ENCODE measurements at regions not wholly inside any gene's neighbourhood (a gene's known extent, or its start where the extent isn't known, plus 50 kb on each side); places are given as distances from the start of the nearest gene placed in this dataset.

GRCh38 chr13:111485491-111486250, 165.2 kb downstream of the TEX29 start:
- intact Hi-C loops (cut with micrococcal nuclease), result no loop called here
- Mint-ChIP-seq H3K4me3 (no peak overlapping the region), H3K9me3 (peaks cover 0 to 19% (median 3%) of the 10 kb centered on the region in 11 donors), H3K27me3 (peaks cover 0 to 8% (median 3%) of the 10 kb centered on the region in 5 donors), H3K4me1 (no peaks in the 10 kb centered on the region), H3K27ac (no peak overlapping the region), H3K36me3 (peaks cover 0 to 4% (median 0%) of the 10 kb centered on the region in 5 donors)
- ATAC-seq (no peak), DNase-seq (no peak)
- no peak overlapping the region for H3K4me3 ChIP-seq (ENCODE audit: low read length)
- H3K4me1 ChIP-seq (ENCODE audit: control insufficient read depth in 2 of 2, insufficient read depth in 2 of 2, low read length in 2 of 2), result no peaks in the 10 kb centered on the region
- H3K27ac ChIP-seq (ENCODE audit: low read depth, low read length), result no peak overlapping the region
- no peaks in the 10 kb centered on the region for H3K27me3 ChIP-seq (ENCODE audit: control insufficient read depth in 2 of 2, insufficient read depth in 2 of 2, low read length in 2 of 2)
- ChIA-PET CTCF (no interaction called here), POLR2A (no interaction called here)
- peaks cover 0 to 10% (median 0%) of the 10 kb centered on the region in 3 experiments for H3K9me3 ChIP-seq (ENCODE audit: control insufficient read depth in 2 of 3, low read length in 3 of 3)
- no peaks in the 10 kb centered on the region for H3K36me3 ChIP-seq (ENCODE audit: control insufficient read depth in 2 of 3, insufficient read depth in 3 of 3, low read length in 3 of 3)

- Histone ChIP-seq H3K36me3 (ENCODE audit: control insufficient read depth in 2 of 3, insufficient read depth in 3 of 3, low read length in 3 of 3) (no peaks in the 10 kb centered on the region), H3K27ac (ENCODE audit: low read depth, low read length) (no peak overlapping the region), H3K4me1 (ENCODE audit: control insufficient read depth in 2 of 2, insufficient read depth in 2 of 2, low read length in 2 of 2) (no peaks in the 10 kb centered on the region), H3K4me3 (ENCODE audit: low read length) (no peak overlapping the region), H3K9me3 (ENCODE audit: control insufficient read depth in 2 of 3, low read length in 3 of 3) (peaks cover 0 to 10% (median 0%) of the 10 kb centered on the region in 3 experiments), H3K27me3 (ENCODE audit: control insufficient read depth in 2 of 2, insufficient read depth in 2 of 2, low read length in 2 of 2) (no peaks in the 10 kb centered on the region)
- no peak for DNase-seq
- H3K27ac Mint-ChIP-seq, result no peak overlapping the region
- no peak for ATAC-seq
- no peak overlapping the region for H3K4me3 Mint-ChIP-seq
- H3K4me1 Mint-ChIP-seq, result no peaks in the 10 kb centered on the region
- ChIA-PET CTCF (no interaction called here), POLR2A (no interaction called here)
- H3K9me3 Mint-ChIP-seq, result peaks cover 0 to 19% (median 3%) of the 10 kb centered on the region in 11 donors
- peaks cover 0 to 8% (median 3%) of the 10 kb centered on the region in 5 donors for H3K27me3 Mint-ChIP-seq
- H3K36me3 Mint-ChIP-seq, result peaks cover 0 to 4% (median 0%) of the 10 kb centered on the region in 5 donors
- intact Hi-C loops (cut with micrococcal nuclease), result no loop called here
Measured at GRCh38 chr13:111486331-111486730, 165.9 kb downstream of the TEX29 start.

GRCh38 chr13:111486801-111487200, 166.4 kb downstream of the TEX29 start:
- H3K36me3 ChIP-seq (ENCODE audit: control insufficient read depth in 2 of 3, insufficient read depth in 3 of 3, low read length in 3 of 3), result no peaks in the 10 kb centered on the region
- H3K4me3 Mint-ChIP-seq, result no peak overlapping the region
- intact Hi-C loops (cut with micrococcal nuclease), result no loop called here
- ATAC-seq (no peak), DNase-seq (no peak)
- ChIA-PET CTCF (no interaction called here), POLR2A (no interaction called here)
- H3K4me1 Mint-ChIP-seq, result no peaks in the 10 kb centered on the region
- no peak overlapping the region for H3K27ac Mint-ChIP-seq
- no peak overlapping the region for H3K4me3 ChIP-seq (ENCODE audit: low read length)
- no peaks in the 10 kb centered on the region for H3K27me3 ChIP-seq (ENCODE audit: control insufficient read depth in 2 of 2, insufficient read depth in 2 of 2, low read length in 2 of 2)
- peaks cover 0 to 4% (median 0%) of the 10 kb centered on the region in 5 donors for H3K36me3 Mint-ChIP-seq
- H3K27ac ChIP-seq (ENCODE audit: low read depth, low read length), result no peak overlapping the region
- H3K9me3 Mint-ChIP-seq, result peaks cover 0 to 19% (median 3%) of the 10 kb centered on the region in 11 donors
- peaks cover 0 to 10% (median 0%) of the 10 kb centered on the region in 3 experiments for H3K9me3 ChIP-seq (ENCODE audit: control insufficient read depth in 2 of 3, low read length in 3 of 3)
- peaks cover 0 to 8% (median 3%) of the 10 kb centered on the region in 5 donors for H3K27me3 Mint-ChIP-seq
- no peaks in the 10 kb centered on the region for H3K4me1 ChIP-seq (ENCODE audit: control insufficient read depth in 2 of 2, insufficient read depth in 2 of 2, low read length in 2 of 2)

- Histone ChIP-seq H3K4me1 (ENCODE audit: control insufficient read depth in 2 of 2, insufficient read depth in 2 of 2, low read length in 2 of 2) (no peaks in the 10 kb centered on the region), H3K27ac (ENCODE audit: low read depth, low read length) (no peak overlapping the region), H3K4me3 (ENCODE audit: low read length) (no peak overlapping the region), H3K36me3 (ENCODE audit: control insufficient read depth in 2 of 3, insufficient read depth in 3 of 3, low read length in 3 of 3) (no peaks in the 10 kb centered on the region), H3K27me3 (ENCODE audit: control insufficient read depth in 2 of 2, insufficient read depth in 2 of 2, low read length in 2 of 2) (no peaks in the 10 kb centered on the region), H3K9me3 (ENCODE audit: control insufficient read depth in 2 of 3, low read length in 3 of 3) (peaks cover 0 to 10% (median 0%) of the 10 kb centered on the region in 3 experiments)
- ATAC-seq (no peak), DNase-seq (no peak)
- Mint-ChIP-seq H3K9me3 (peaks cover 0 to 19% (median 3%) of the 10 kb centered on the region in 11 donors), H3K27ac (no peak overlapping the region), H3K36me3 (peaks cover 0 to 4% (median 0%) of the 10 kb centered on the region in 5 donors), H3K27me3 (peaks cover 0 to 14% (median 3%) of the 10 kb centered on the region in 5 donors), H3K4me3 (no peak overlapping the region), H3K4me1 (no peaks in the 10 kb centered on the region)
- ChIA-PET CTCF (no interaction called here), POLR2A (no interaction called here)
- intact Hi-C loops (cut with micrococcal nuclease), result no loop called here
Measured at GRCh38 chr13:111488486-111489132, 168.2 kb downstream of the TEX29 start.

GRCh38 chr13:111489301-111489700, 168.9 kb downstream of the TEX29 start:
- DNase-seq (no peak), ATAC-seq (no peak)
- peaks cover 0 to 4% (median 0%) of the 10 kb centered on the region in 5 donors for H3K36me3 Mint-ChIP-seq
- no peaks in the 10 kb centered on the region for H3K27me3 ChIP-seq (ENCODE audit: control insufficient read depth in 2 of 2, insufficient read depth in 2 of 2, low read length in 2 of 2)
- H3K36me3 ChIP-seq (ENCODE audit: control insufficient read depth in 2 of 3, insufficient read depth in 3 of 3, low read length in 3 of 3), result no peaks in the 10 kb centered on the region
- H3K27me3 Mint-ChIP-seq, result peaks cover 0 to 14% (median 3%) of the 10 kb centered on the region in 5 donors
- H3K9me3 ChIP-seq (ENCODE audit: control insufficient read depth in 2 of 3, low read length in 3 of 3), result peaks cover 0 to 10% (median 0%) of the 10 kb centered on the region in 3 experiments
- H3K27ac Mint-ChIP-seq, result no peak overlapping the region
- CTCF ChIA-PET, result no interaction called here
- no peaks in the 10 kb centered on the region for H3K4me1 ChIP-seq (ENCODE audit: control insufficient read depth in 2 of 2, insufficient read depth in 2 of 2, low read length in 2 of 2)
- intact Hi-C loops (cut with micrococcal nuclease), result no loop called here
- no peak overlapping the region for H3K4me3 Mint-ChIP-seq
- POLR2A ChIA-PET, result no interaction called here
- no peaks in the 10 kb centered on the region for H3K4me1 Mint-ChIP-seq
- H3K4me3 ChIP-seq (ENCODE audit: low read length), result no peak overlapping the region
- H3K9me3 Mint-ChIP-seq, result peaks cover 0 to 19% (median 3%) of the 10 kb centered on the region in 11 donors
- no peak overlapping the region for H3K27ac ChIP-seq (ENCODE audit: low read depth, low read length)

GRCh38 chr13:111490611-111491010, 170.2 kb downstream of the TEX29 start:
- H3K27ac ChIP-seq (ENCODE audit: low read depth, low read length), result no peak overlapping the region
- ChIA-PET POLR2A (no interaction called here), CTCF (no interaction called here)
- peaks cover 0 to 10% (median 0%) of the 10 kb centered on the region in 3 experiments for H3K9me3 ChIP-seq (ENCODE audit: control insufficient read depth in 2 of 3, low read length in 3 of 3)
- DNase-seq, result no peak
- H3K27ac Mint-ChIP-seq, result no peak overlapping the region
- H3K36me3 ChIP-seq (ENCODE audit: control insufficient read depth in 2 of 3, insufficient read depth in 3 of 3, low read length in 3 of 3), result no peaks in the 10 kb centered on the region
- peaks cover 0 to 21% (median 3%) of the 10 kb centered on the region in 11 donors for H3K9me3 Mint-ChIP-seq
- no peak for ATAC-seq
- intact Hi-C loops (cut with micrococcal nuclease), result no loop called here
- peaks cover 0 to 15% (median 0%) of the 10 kb centered on the region in 5 donors for H3K27me3 Mint-ChIP-seq
- no peaks in the 10 kb centered on the region for H3K36me3 Mint-ChIP-seq
- no peaks in the 10 kb centered on the region for H3K4me1 Mint-ChIP-seq
- H3K4me3 Mint-ChIP-seq, result no peak overlapping the region
- no peaks in the 10 kb centered on the region for H3K4me1 ChIP-seq (ENCODE audit: control insufficient read depth in 2 of 2, insufficient read depth in 2 of 2, low read length in 2 of 2)
- H3K4me3 ChIP-seq (ENCODE audit: low read length), result no peak overlapping the region
- H3K27me3 ChIP-seq (ENCODE audit: control insufficient read depth in 2 of 2, insufficient read depth in 2 of 2, low read length in 2 of 2), result no peaks in the 10 kb centered on the region
